ENCODE measurements at regions not wholly inside any gene's neighbourhood (a gene's known extent, or its start where the extent isn't known, plus 50 kb on each side); places are given as distances from the start of the nearest gene placed in this dataset.

DNA sequence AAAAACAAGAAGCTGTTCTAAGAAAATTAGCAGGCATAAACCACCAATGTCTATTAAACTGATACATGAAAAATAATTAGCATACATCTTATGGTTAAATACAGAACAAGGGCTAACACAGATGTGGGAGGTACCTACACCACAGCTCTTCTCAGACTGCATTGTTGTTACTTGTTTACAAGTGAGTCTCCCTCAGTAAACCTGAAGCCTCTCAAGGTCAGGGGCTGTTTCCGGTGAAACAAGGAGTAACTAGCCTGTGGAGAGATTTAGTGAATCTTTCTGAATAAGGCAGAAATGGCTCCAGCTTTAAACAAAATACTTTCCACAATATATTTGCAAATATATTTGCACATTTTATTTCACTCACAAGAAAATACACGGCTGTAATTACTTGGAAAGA lies 244.0 kb downstream of the FIGN start:
- no peak overlapping the region for H2BK5ac ChIP-seq (ENCODE audit: low read depth, low read length, poor library complexity)

DNA sequence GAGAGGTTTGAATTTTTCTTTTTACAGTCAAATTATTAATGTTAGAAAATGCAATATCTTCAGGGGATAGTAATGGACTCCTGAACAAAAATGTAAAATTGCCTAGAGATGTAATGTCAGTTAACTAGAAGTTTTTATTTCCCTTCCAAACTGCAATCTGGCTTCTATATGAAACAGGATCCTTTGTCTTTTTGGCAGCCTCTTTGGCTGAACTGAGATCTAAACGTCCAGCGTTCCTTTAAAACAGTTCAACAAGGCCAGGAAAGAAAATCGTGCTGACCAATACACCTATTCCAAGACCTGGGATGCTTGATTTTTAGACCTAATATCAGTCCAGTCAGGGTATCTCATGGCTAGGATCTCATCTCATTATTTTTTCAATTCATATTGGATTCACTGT lies 245.5 kb downstream of the FIGN start:
- Histone ChIP-seq H3K27me3 (ENCODE audit: insufficient read depth, low read length) (no peaks in the 10 kb centered on the region), H3K79me2 (ENCODE audit: control insufficient read depth, insufficient read depth, low read length, poor library complexity) (no peaks in the 10 kb centered on the region), H2AK5ac (ENCODE audit: low read length) (no peak overlapping the region), H3K27ac (ENCODE audit: low read depth, low read length) (no peak overlapping the region), H3K9me3 (ENCODE audit: insufficient read depth, low read depth, low read length) (no peaks in the 10 kb centered on the region), H4K12ac (ENCODE audit: low read depth, low read length) (no peak overlapping the region), H3K36me3 (ENCODE audit: control insufficient read depth in 1 of 2, insufficient read depth in 2 of 2, low read length in 2 of 2) (no peaks in the 10 kb centered on the region), H3K4me1 (ENCODE audit: control insufficient read depth in 1 of 2, insufficient read depth in 2 of 2, low read length in 2 of 2) (no peaks in the 10 kb centered on the region), H3K14ac (ENCODE audit: low read length) (no peak overlapping the region), H2AFZ (ENCODE audit: insufficient read depth, low read length, poor library complexity) (no peak overlapping the region), H3K4me3 (ENCODE audit: low read depth, low read length) (no peak overlapping the region), H3K4me2 (ENCODE audit: low read length) (no peak overlapping the region), H4K91ac (ENCODE audit: low read depth, low read length) (no peak overlapping the region), H3K18ac (ENCODE audit: low read length) (no peak overlapping the region), H3K9ac (ENCODE audit: low read length) (no peak overlapping the region), H3K23ac (ENCODE audit: low read length) (no peak overlapping the region), H4K8ac (ENCODE audit: low read depth, low read length) (no peak overlapping the region), H2BK12ac (ENCODE audit: low read length) (no peak overlapping the region), H3K4ac (ENCODE audit: low read depth, low read length) (no peak overlapping the region), H2BK5ac (ENCODE audit: low read depth, low read length, poor library complexity) (no peak overlapping the region), H2BK120ac (ENCODE audit: insufficient read depth, low read length, poor library complexity) (no peak overlapping the region), H3K79me1 (ENCODE audit: low read length) (no peaks in the 10 kb centered on the region)
- no CpG with 5 or more reads among the region's 3 CpGs for WGBS (ENCODE audit: extremely low coverage, insufficient coverage, insufficient read length)
- no peak for DNase-seq

More for the DNA sequence above, 244.0 kb downstream of the FIGN start:
- no peak overlapping the region for H2AK5ac ChIP-seq (ENCODE audit: low read length)
- H3K9ac ChIP-seq (ENCODE audit: low read length), result no peak overlapping the region
- no peak overlapping the region for H3K18ac ChIP-seq (ENCODE audit: low read length)
- no peak overlapping the region for H3K4me3 ChIP-seq (ENCODE audit: low read depth, low read length)
- H3K79me2 ChIP-seq (ENCODE audit: control insufficient read depth, insufficient read depth, low read length, poor library complexity), result no peaks in the 10 kb centered on the region
- H3K79me1 ChIP-seq (ENCODE audit: low read length), result no peaks in the 10 kb centered on the region
- no peak overlapping the region for H4K12ac ChIP-seq (ENCODE audit: low read depth, low read length)
- no peak overlapping the region for H2AFZ ChIP-seq (ENCODE audit: insufficient read depth, low read length, poor library complexity)
- H3K4ac ChIP-seq (ENCODE audit: low read depth, low read length), result no peak overlapping the region
- no peak overlapping the region for H3K4me2 ChIP-seq (ENCODE audit: low read length)
- no peaks in the 10 kb centered on the region for H3K9me3 ChIP-seq (ENCODE audit: insufficient read depth, low read depth, low read length)
- H3K27me3 ChIP-seq (ENCODE audit: insufficient read depth, low read length), result no peaks in the 10 kb centered on the region
- no peak overlapping the region for H2BK120ac ChIP-seq (ENCODE audit: insufficient read depth, low read length, poor library complexity)
- no peaks in the 10 kb centered on the region for H3K4me1 ChIP-seq (ENCODE audit: control insufficient read depth in 1 of 2, insufficient read depth in 2 of 2, low read length in 2 of 2)
- no peak overlapping the region for H3K23ac ChIP-seq (ENCODE audit: low read length)
- DNase-seq, result no peak
- H4K91ac ChIP-seq (ENCODE audit: low read depth, low read length), result no peak overlapping the region
- no peak overlapping the region for H3K14ac ChIP-seq (ENCODE audit: low read length)
- no peak overlapping the region for H2BK12ac ChIP-seq (ENCODE audit: low read length)
- WGBS (ENCODE audit: extremely low coverage, insufficient coverage, insufficient read length), result no CpG with 5 or more reads among the region's 2 CpGs
- no peaks in the 10 kb centered on the region for H3K36me3 ChIP-seq (ENCODE audit: control insufficient read depth in 1 of 2, insufficient read depth in 2 of 2, low read length in 2 of 2)
- H4K8ac ChIP-seq (ENCODE audit: low read depth, low read length), result no peak overlapping the region
- no peak overlapping the region for H3K27ac ChIP-seq (ENCODE audit: low read depth, low read length)

DNA sequence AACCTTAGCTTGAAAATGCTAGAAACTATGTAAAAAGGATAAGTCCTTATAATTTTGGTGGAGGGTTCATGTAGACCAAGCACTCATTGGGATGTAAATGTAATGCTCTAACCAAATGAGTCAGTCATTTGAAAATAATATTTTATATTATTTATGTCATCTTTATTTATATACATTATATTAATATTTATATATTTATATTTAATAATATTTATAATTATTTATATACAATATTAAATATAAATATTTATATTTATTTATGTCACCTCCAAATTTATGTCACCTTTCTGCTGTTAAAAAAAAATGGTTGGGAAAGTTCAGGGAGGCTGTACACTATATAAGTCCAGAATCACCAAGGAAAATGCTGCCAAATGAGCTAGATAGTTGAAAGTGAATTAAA lies 254.3 kb downstream of the FIGN start:
- Histone ChIP-seq H4K91ac (ENCODE audit: low read depth, low read length) (no peak overlapping the region), H3K79me1 (ENCODE audit: low read length) (no peaks in the 10 kb centered on the region), H3K18ac (ENCODE audit: low read length) (no peak overlapping the region), H3K4me1 (ENCODE audit: control insufficient read depth in 1 of 2, insufficient read depth in 2 of 2, low read length in 2 of 2) (no peaks in the 10 kb centered on the region), H3K9me3 (ENCODE audit: insufficient read depth, low read depth, low read length) (no peaks in the 10 kb centered on the region), H3K27ac (ENCODE audit: low read depth, low read length) (no peak overlapping the region), H3K9ac (ENCODE audit: low read length) (no peak overlapping the region), H3K27me3 (ENCODE audit: insufficient read depth, low read length) (no peaks in the 10 kb centered on the region), H4K12ac (ENCODE audit: low read depth, low read length) (no peak overlapping the region), H2AK5ac (ENCODE audit: low read length) (no peak overlapping the region), H3K23ac (ENCODE audit: low read length) (no peak overlapping the region), H4K8ac (ENCODE audit: low read depth, low read length) (no peak overlapping the region), H3K36me3 (ENCODE audit: control insufficient read depth in 1 of 2, insufficient read depth in 2 of 2, low read length in 2 of 2) (no peaks in the 10 kb centered on the region), H2BK12ac (ENCODE audit: low read length) (no peak overlapping the region), H3K4ac (ENCODE audit: low read depth, low read length) (no peak overlapping the region), H3K4me2 (ENCODE audit: low read length) (no peak overlapping the region), H2BK5ac (ENCODE audit: low read depth, low read length, poor library complexity) (no peak overlapping the region), H2BK120ac (ENCODE audit: insufficient read depth, low read length, poor library complexity) (no peak overlapping the region), H3K4me3 (ENCODE audit: low read depth, low read length) (no peak overlapping the region), H2AFZ (ENCODE audit: insufficient read depth, low read length, poor library complexity) (no peak overlapping the region), H3K14ac (ENCODE audit: low read length) (no peak overlapping the region), H3K79me2 (ENCODE audit: control insufficient read depth, insufficient read depth, low read length, poor library complexity) (no peaks in the 10 kb centered on the region)
- no peak for DNase-seq

DNA sequence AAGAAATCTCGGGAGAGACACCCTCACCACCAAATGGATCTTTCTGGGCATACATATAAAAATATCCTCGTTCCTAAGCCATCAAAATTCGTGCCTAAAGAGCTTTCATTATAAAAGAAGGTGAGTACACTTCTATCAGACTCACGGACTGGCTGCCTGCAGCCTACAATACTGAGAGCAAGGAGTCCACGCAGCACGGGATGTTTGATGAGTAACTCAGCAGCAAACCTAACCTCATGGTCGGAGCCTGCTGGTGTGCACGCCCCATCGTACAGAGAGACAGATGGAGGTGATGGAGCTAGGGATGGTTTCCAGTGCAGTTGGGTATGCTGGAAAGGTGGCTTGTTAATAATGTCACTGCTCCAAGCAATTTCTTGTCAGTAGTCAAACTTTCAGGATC lies 256.2 kb downstream of the FIGN start:
- Histone ChIP-seq H2BK12ac (ENCODE audit: low read length) (no peak overlapping the region), H4K8ac (ENCODE audit: low read depth, low read length) (no peak overlapping the region), H3K4ac (ENCODE audit: low read depth, low read length) (no peak overlapping the region), H3K79me1 (ENCODE audit: low read length) (no peaks in the 10 kb centered on the region), H3K14ac (ENCODE audit: low read length) (no peak overlapping the region), H3K36me3 (ENCODE audit: control insufficient read depth in 1 of 2, insufficient read depth in 2 of 2, low read length in 2 of 2) (no peaks in the 10 kb centered on the region), H3K23ac (ENCODE audit: low read length) (no peak overlapping the region), H3K27ac (ENCODE audit: low read depth, low read length) (no peak overlapping the region), H3K9ac (ENCODE audit: low read length) (no peak overlapping the region), H2BK120ac (ENCODE audit: insufficient read depth, low read length, poor library complexity) (no peak overlapping the region), H3K27me3 (ENCODE audit: insufficient read depth, low read length) (no peaks in the 10 kb centered on the region), H3K9me3 (ENCODE audit: insufficient read depth, low read depth, low read length) (no peaks in the 10 kb centered on the region), H3K4me1 (ENCODE audit: control insufficient read depth in 1 of 2, insufficient read depth in 2 of 2, low read length in 2 of 2) (no peaks in the 10 kb centered on the region), H3K18ac (ENCODE audit: low read length) (no peak overlapping the region), H3K79me2 (ENCODE audit: control insufficient read depth, insufficient read depth, low read length, poor library complexity) (no peaks in the 10 kb centered on the region), H2AFZ (ENCODE audit: insufficient read depth, low read length, poor library complexity) (no peak overlapping the region), H2BK5ac (ENCODE audit: low read depth, low read length, poor library complexity) (no peak overlapping the region), H4K12ac (ENCODE audit: low read depth, low read length) (no peak overlapping the region), H4K91ac (ENCODE audit: low read depth, low read length) (no peak overlapping the region), H3K4me3 (ENCODE audit: low read depth, low read length) (no peak overlapping the region), H3K4me2 (ENCODE audit: low read length) (no peak overlapping the region), H2AK5ac (ENCODE audit: low read length) (no peak overlapping the region)
- no peak for DNase-seq
- WGBS (ENCODE audit: extremely low coverage, insufficient coverage, insufficient read length), result no CpG with 5 or more reads among the region's 9 CpGs

DNA sequence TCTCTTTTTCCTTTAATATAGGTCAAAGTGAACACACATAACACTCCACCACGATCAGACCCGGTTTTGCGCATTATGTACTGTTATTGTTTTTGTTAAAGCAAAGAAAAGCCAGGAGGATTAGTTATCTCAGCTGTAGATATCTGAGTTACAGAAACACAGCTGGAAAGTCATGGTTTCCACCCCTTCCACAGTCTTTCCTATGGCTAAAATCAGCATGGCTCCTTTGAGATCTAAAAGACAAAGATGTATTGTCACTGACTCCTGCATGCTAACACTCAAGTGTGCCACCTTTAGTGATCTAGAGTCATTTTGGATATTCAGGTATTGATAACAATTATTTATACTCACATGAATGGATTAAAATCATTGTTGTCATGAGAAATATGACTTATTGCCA lies 260.0 kb downstream of the FIGN start:
- H3K23ac ChIP-seq (ENCODE audit: low read length), result no peak overlapping the region
- no peaks in the 10 kb centered on the region for H3K9me3 ChIP-seq (ENCODE audit: insufficient read depth, low read depth, low read length)
- no peak overlapping the region for H2BK120ac ChIP-seq (ENCODE audit: insufficient read depth, low read length, poor library complexity)
- H3K4me2 ChIP-seq (ENCODE audit: low read length), result no peak overlapping the region
- H2BK12ac ChIP-seq (ENCODE audit: low read length), result no peak overlapping the region
- H3K27ac ChIP-seq (ENCODE audit: low read depth, low read length), result no peak overlapping the region
- H2AK5ac ChIP-seq (ENCODE audit: low read length), result no peak overlapping the region
- no peaks in the 10 kb centered on the region for H3K36me3 ChIP-seq (ENCODE audit: control insufficient read depth in 1 of 2, insufficient read depth in 2 of 2, low read length in 2 of 2)
- H3K79me1 ChIP-seq (ENCODE audit: low read length), result no peaks in the 10 kb centered on the region
- H4K91ac ChIP-seq (ENCODE audit: low read depth, low read length), result no peak overlapping the region
- no peak overlapping the region for H3K4me3 ChIP-seq (ENCODE audit: low read depth, low read length)
- no peak overlapping the region for H3K18ac ChIP-seq (ENCODE audit: low read length)
- no peak overlapping the region for H4K8ac ChIP-seq (ENCODE audit: low read depth, low read length)
- no peak overlapping the region for H2AFZ ChIP-seq (ENCODE audit: insufficient read depth, low read length, poor library complexity)
- H4K12ac ChIP-seq (ENCODE audit: low read depth, low read length), result no peak overlapping the region
- H3K27me3 ChIP-seq (ENCODE audit: insufficient read depth, low read length), result no peaks in the 10 kb centered on the region
- no CpG with 5 or more reads among the region's 3 CpGs for WGBS (ENCODE audit: extremely low coverage, insufficient coverage, insufficient read length)
- H2BK5ac ChIP-seq (ENCODE audit: low read depth, low read length, poor library complexity), result no peak overlapping the region
- no peaks in the 10 kb centered on the region for H3K79me2 ChIP-seq (ENCODE audit: control insufficient read depth, insufficient read depth, low read length, poor library complexity)
- H3K4ac ChIP-seq (ENCODE audit: low read depth, low read length), result no peak overlapping the region
- no peak overlapping the region for H3K14ac ChIP-seq (ENCODE audit: low read length)
- DNase-seq, result no peak
- H3K4me1 ChIP-seq (ENCODE audit: control insufficient read depth in 1 of 2, insufficient read depth in 2 of 2, low read length in 2 of 2), result no peaks in the 10 kb centered on the region
- H3K9ac ChIP-seq (ENCODE audit: low read length), result no peak overlapping the region
